ENCODE measurements at regions not wholly inside any gene's neighbourhood (a gene's known extent, or its start where the extent isn't known, plus 50 kb on each side); places are given as distances from the start of the nearest gene placed in this dataset.

DNA sequence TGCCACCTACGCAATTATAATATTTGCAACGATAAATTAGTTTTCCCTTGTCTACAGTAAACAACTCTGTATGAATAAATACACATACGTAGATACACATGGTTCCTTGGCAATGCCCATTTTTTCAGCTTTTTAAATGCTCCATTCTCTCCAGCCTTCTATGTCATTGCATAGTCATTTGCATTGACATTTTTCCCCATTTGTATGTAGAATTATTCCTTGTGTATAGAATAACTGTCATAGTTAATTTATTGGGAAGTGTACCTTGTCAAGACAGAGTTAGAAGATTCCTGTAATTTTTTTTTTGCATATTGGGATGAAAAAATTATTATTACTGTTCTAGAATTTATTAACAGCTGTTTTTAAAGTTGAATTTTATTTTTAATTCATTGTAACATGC, 736.7 kb upstream of the DPPA4 start:
- TF ChIP-seq, protein P1, sequence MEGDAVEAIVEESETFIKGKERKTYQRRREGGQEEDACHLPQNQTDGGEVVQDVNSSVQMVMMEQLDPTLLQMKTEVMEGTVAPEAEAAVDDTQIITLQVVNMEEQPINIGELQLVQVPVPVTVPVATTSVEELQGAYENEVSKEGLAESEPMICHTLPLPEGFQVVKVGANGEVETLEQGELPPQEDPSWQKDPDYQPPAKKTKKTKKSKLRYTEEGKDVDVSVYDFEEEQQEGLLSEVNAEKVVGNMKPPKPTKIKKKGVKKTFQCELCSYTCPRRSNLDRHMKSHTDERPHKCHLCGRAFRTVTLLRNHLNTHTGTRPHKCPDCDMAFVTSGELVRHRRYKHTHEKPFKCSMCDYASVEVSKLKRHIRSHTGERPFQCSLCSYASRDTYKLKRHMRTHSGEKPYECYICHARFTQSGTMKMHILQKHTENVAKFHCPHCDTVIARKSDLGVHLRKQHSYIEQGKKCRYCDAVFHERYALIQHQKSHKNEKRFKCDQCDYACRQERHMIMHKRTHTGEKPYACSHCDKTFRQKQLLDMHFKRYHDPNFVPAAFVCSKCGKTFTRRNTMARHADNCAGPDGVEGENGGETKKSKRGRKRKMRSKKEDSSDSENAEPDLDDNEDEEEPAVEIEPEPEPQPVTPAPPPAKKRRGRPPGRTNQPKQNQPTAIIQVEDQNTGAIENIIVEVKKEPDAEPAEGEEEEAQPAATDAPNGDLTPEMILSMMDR (IDR thresholded peaks at IDR 0.05; ENCODE audit: insufficient read depth, low read depth, low read length): no peak
- no peak overlapping the region for H3K4me3 ChIP-seq (ENCODE audit: low read depth, low read length)
- DNase-seq (ENCODE audit: low read depth): no peak

GRCh38 chr3:110077093-110077492, 739.7 kb upstream of the DPPA4 start:
- no peak overlapping the region for H3K4me3 ChIP-seq (ENCODE audit: low read depth, low read length)
- TF ChIP-seq, protein P1 (IDR thresholded peaks at IDR 0.05; ENCODE audit: insufficient read depth, low read depth, low read length): no peak
- DNase-seq (ENCODE audit: low read depth): no peak

GRCh38 chr3:110093411-110093810, 756.1 kb upstream of the DPPA4 start:
- H3K4me3 ChIP-seq (ENCODE audit: low read depth, low read length): no peak overlapping the region
- DNase-seq (ENCODE audit: low read depth): no peak
- TF ChIP-seq, protein P1 (IDR thresholded peaks at IDR 0.05; ENCODE audit: insufficient read depth, low read depth, low read length): no peak

GRCh38 chr3:110093812-110094401, 756.6 kb upstream of the DPPA4 start:
- DNase-seq (ENCODE audit: low read depth): no peak
- TF ChIP-seq, protein P1 (IDR thresholded peaks at IDR 0.05; ENCODE audit: insufficient read depth, low read depth, low read length): no peak
- H3K4me3 ChIP-seq (ENCODE audit: low read depth, low read length): no peak overlapping the region

GRCh38 chr3:110099711-110100110, 762.4 kb upstream of the DPPA4 start:
- TF ChIP-seq, protein P1 (IDR thresholded peaks at IDR 0.05; ENCODE audit: insufficient read depth, low read depth, low read length): no peak
- DNase-seq (ENCODE audit: low read depth): no peak
- no peak overlapping the region for H3K4me3 ChIP-seq (ENCODE audit: low read depth, low read length)

DNA sequence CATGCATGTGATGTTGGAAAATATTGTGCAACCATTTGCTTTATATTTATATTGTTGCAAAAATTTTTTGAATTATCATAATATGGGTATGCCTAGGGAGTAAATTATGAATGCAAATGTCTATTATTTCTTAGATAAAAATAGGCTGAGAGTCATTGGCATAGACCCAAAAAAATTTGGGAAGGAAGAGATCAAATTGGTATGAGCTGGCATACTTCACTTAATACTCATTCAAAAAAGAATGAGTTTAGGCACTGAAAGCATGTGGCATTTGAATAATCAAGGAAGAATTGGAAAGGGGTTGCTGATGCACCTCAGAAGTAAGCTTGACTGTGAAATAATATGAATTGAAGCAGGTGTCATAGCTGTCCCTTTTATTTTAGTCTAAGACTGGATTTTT, 764.0 kb upstream of the DPPA4 start:
- H3K4me3 ChIP-seq (ENCODE audit: low read depth, low read length): no peak overlapping the region
- no peak for DNase-seq (ENCODE audit: low read depth)
- TF ChIP-seq, protein P1 (IDR thresholded peaks at IDR 0.05; ENCODE audit: insufficient read depth, low read depth, low read length): no peak

GRCh38 chr3:110106805-110107204, 769.5 kb upstream of the DPPA4 start:
- H3K4me3 ChIP-seq (ENCODE audit: low read depth, low read length): no peak overlapping the region
- no peak for DNase-seq (ENCODE audit: low read depth)
- TF ChIP-seq, protein P1 (IDR thresholded peaks at IDR 0.05; ENCODE audit: insufficient read depth, low read depth, low read length): no peak
